IPS-18a (cell line): ENCODE measurements at regions not wholly inside any gene's neighbourhood (a gene's known extent, or its start where the extent isn't known, plus 50 kb on each side); places are given as distances from the start of the nearest gene placed in this dataset.

Experiments used
- H3K27ac ChIP-seq: one replicate; pipeline ENCODE4 v1.5.1; 2013; ENCODE audit warnings: low read length
- H3K27me3 ChIP-seq: one replicate; pipeline ENCODE4 v1.6.1; 2013; ENCODE audit warnings: mild to moderate bottlenecking, low read length; ENCODE audit not compliant: control insufficient read depth, insufficient read depth
- H3K36me3 ChIP-seq: one replicate; pipeline ENCODE4 v1.6.1; 2013; ENCODE audit warnings: low read depth, low read length; ENCODE audit not compliant: control insufficient read depth
- H3K4me1 ChIP-seq: one replicate; pipeline ENCODE4 v1.6.1; 2013; ENCODE audit warnings: low read depth, low read length; ENCODE audit not compliant: control insufficient read depth
- H3K4me3 ChIP-seq: one replicate; pipeline ENCODE4 v1.5.1; 2013; ENCODE audit warnings: low read length
- H3K9ac ChIP-seq: one replicate; pipeline ENCODE4 v1.6.1; 2013; ENCODE audit warnings: mild to moderate bottlenecking, low read length, moderate library complexity
- H3K9me3 ChIP-seq: one replicate; pipeline ENCODE4 v1.6.1; 2013; ENCODE audit warnings: low read depth, low read length; ENCODE audit not compliant: control insufficient read depth

DNA sequence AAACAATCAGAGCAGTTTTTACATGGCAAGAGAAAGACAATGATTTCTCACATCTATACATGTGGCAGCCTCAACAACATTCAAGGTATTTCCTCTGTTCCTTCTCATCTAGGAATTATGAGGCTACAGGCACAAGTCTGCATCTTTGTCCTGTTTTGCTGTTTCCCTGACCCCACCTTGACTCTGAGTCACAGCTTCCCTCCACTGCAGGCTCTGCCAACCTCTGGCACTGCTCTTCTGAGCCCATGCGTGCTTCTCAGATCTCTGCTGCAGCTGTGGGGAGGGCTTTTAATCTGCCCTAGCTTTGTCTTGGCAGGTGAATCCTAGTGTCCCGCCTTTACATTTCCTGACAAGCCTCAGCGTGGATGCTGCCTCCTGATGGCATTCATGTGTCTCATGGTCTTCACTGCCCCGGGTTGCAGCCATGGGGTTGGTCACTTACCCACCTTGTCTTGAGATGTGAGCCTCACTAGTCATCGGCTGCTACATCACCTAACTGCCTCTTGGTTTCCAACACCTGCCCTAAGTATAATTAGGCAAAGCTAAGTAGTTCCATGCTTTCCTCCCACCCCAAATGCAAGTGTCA, 578.5 kb downstream of the TBC1D22A start:
- peaks cover 72% of the 10 kb centered on the region for H3K9me3 ChIP-seq

DNA sequence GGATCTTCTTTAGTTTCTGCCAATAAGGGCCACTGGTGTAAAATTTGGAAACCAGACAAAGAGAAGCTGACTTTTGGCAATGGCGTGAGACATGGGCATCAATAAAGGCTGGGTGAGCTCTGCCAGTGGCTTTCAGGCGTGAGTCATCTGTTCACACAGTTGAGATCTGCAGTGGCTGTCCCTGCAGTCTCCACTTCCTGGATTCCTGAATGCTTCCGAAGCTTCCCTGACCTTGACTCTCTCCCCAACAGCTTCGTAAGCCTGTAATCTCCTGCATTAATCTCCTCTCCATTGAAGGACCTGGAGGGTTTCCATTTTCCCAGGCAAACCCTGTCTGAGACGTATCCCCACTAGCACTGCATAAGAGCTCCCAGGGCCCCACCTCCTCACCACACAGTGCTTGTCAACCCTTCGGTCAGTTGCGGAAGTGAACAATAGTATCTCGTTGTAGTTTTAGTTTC, 574.7 kb downstream of the TBC1D22A start:
- Histone ChIP-seq H3K9ac (no peak overlapping the region), H3K4me3 (no peak overlapping the region), H3K27ac (no peak overlapping the region), H3K36me3 (no peaks in the 10 kb centered on the region), H3K9me3 (peaks cover 77% of the 10 kb centered on the region), H3K27me3 (no peaks in the 10 kb centered on the region), H3K4me1 (no peaks in the 10 kb centered on the region)

More for the DNA sequence above, 578.5 kb downstream of the TBC1D22A start:
- no peaks in the 10 kb centered on the region for H3K27me3 ChIP-seq
- H3K27ac ChIP-seq = no peak overlapping the region
- no peak overlapping the region for H3K9ac ChIP-seq
- H3K36me3 ChIP-seq = no peaks in the 10 kb centered on the region
- no peak overlapping the region for H3K4me3 ChIP-seq
- H3K4me1 ChIP-seq = no peaks in the 10 kb centered on the region

DNA sequence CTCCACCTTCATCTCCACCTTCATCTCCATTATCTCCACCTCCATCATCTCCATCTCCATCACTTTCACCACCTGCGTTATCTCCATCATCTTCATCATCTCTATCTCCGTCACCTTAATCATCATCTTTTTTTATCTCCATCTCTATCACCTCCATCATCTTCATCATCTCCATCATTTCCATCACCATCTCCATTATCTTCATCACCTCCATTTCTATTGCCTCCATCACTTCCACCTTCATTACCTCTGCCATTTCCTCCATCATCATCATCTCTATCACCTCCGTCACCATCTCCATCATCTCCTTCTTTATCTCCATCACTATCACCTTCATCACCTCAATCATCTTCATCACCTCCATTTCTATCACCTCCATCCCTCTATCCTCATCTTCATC, 573.5 kb downstream of the TBC1D22A start:
- H3K36me3 ChIP-seq = no peaks in the 10 kb centered on the region
- H3K9ac ChIP-seq = no peak overlapping the region
- no peak overlapping the region for H3K27ac ChIP-seq
- no peak overlapping the region for H3K4me3 ChIP-seq
- H3K4me1 ChIP-seq = no peaks in the 10 kb centered on the region
- H3K27me3 ChIP-seq = no peaks in the 10 kb centered on the region
- H3K9me3 ChIP-seq = peaks cover 71% of the 10 kb centered on the region

DNA sequence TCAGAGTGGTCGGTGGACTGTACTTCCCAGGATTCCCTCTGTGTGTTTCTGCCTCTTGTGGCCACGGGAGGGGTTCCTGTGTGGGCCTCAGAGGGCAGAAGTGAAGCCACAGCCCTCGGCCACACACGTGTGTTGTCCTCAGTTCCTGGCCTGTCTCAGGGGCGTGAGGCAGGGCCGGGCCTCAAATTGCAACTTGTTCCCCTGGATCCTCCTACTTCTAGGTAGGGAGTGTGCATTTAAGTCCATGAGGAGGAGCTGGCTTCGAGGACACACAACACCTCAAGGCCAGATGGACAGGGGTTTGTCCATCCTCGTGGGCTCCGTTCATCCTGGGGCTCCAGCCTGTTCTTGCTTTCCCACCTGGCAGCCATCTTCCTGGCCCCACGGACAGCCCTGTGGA, 573.0 kb downstream of the TBC1D22A start:
- H3K27ac ChIP-seq = no peak overlapping the region
- H3K9me3 ChIP-seq = peaks cover 69% of the 10 kb centered on the region
- no peak overlapping the region for H3K4me3 ChIP-seq
- H3K4me1 ChIP-seq = no peaks in the 10 kb centered on the region
- H3K36me3 ChIP-seq = no peaks in the 10 kb centered on the region
- H3K27me3 ChIP-seq = no peaks in the 10 kb centered on the region
- H3K9ac ChIP-seq = no peak overlapping the region

DNA sequence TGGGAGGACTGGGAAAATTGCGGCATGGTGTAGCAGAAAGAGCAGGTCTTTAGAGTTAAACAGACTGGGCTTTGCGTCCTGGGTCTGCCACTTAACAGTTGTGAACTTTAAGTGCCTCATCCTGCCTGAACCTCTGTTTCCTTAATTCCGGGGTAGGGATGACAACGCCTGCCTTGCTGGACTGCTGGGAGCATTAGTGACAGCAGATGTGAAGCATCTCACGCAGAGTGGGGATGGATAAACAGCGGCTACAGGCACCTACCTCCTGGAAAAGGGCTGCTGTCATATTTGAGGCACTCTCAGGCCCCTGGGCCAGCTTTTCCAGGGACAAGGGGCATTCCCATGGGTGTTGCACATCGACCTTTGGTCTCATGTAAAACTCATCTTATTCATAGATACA, 572.2 kb downstream of the TBC1D22A start:
- Histone ChIP-seq H3K27ac (no peak overlapping the region), H3K9me3 (peaks cover 70% of the 10 kb centered on the region), H3K36me3 (no peaks in the 10 kb centered on the region), H3K4me3 (no peak overlapping the region), H3K4me1 (no peaks in the 10 kb centered on the region), H3K27me3 (no peaks in the 10 kb centered on the region), H3K9ac (no peak overlapping the region)

DNA sequence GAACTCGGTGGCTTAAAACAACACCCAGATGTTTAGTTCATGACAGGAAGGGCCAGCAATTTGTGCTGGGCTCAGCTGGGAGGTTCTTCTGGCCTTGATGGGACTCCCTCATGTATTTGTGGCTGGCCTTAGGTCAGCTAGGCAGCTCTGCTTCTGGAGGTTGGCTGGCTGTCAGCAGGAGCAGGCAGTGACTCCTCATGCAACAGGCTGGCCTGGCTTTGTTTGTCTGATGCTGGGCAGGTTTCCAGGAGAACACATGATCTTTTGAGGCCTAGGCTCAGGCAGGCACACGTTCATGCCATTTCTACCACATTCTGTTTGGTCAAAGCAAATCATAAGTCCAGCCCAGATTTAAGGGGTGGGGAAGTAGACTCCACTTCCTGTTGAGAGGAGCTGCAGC, 571.2 kb downstream of the TBC1D22A start:
- no peaks in the 10 kb centered on the region for H3K27me3 ChIP-seq
- H3K27ac ChIP-seq = no peak overlapping the region

DNA sequence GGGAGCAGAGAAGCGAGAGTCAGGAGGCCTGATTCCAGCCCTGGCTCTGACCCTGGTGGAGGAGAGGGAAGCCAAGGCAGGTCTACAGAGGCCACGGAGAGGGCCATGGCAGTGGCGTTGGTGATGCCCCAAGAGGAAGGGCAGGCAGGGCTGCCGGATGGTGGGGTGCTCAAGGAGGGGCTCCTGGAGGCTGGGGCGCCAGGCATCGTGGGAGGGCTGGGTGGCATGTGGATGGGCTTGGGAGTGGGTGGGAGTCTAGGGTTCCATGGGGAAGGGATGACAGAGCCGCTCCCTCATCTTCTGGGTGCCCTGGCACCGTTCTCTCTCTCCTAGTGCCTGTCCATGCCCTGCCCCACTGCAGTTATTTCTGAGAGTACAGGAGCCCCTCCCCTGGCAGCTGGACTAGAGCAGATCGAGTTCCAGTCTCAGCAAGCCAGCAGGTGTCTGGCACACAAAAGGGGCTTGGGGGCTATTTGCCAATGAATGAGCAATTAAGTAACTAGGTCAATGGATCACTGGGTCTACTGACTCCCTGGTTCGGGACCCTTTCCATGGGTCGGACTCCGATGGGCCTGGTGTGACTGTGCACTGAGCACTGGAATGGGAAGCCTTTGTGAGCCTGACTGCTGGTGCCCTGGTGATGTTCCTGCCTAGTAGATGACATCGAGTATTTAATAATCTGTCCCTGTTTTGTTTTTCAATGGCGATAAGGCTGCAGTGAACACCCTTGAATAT, 570.0 kb downstream of the TBC1D22A start:
- H3K36me3 ChIP-seq = no peaks in the 10 kb centered on the region
- H3K27ac ChIP-seq = no peak overlapping the region
- peaks cover 73% of the 10 kb centered on the region for H3K9me3 ChIP-seq
- H3K4me3 ChIP-seq = no peak overlapping the region
- H3K4me1 ChIP-seq = no peaks in the 10 kb centered on the region
- H3K27me3 ChIP-seq = no peaks in the 10 kb centered on the region
- no peak overlapping the region for H3K9ac ChIP-seq

More for the DNA sequence above, 571.2 kb downstream of the TBC1D22A start:
- H3K4me1 ChIP-seq = no peaks in the 10 kb centered on the region
- no peaks in the 10 kb centered on the region for H3K36me3 ChIP-seq
- no peak overlapping the region for H3K4me3 ChIP-seq
- H3K9ac ChIP-seq = no peak overlapping the region
- H3K9me3 ChIP-seq = peaks cover 75% of the 10 kb centered on the region

DNA sequence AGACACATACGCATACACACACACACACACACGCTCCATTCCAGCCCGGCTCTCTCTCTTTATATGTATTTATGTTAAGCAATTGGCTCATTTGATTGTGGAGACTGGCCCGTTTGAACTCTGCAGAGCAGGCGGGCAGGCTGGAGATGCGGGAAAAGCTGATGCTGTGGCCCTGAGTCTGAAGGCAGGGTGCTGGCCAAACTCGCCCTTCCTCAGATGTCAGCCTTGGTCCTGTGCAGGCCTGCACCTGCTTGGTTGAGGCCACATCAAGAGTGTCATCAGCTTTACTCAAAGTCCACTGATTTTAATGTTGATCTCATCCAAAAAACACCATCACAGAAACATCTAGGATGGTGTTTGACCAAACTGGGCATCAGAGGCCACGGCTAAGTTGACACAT, 569.3 kb downstream of the TBC1D22A start:
- no peak overlapping the region for H3K9ac ChIP-seq
- peaks cover 69% of the 10 kb centered on the region for H3K9me3 ChIP-seq
- no peaks in the 10 kb centered on the region for H3K36me3 ChIP-seq
- H3K27me3 ChIP-seq = no peaks in the 10 kb centered on the region
- H3K4me3 ChIP-seq = no peak overlapping the region
- no peaks in the 10 kb centered on the region for H3K4me1 ChIP-seq
- no peak overlapping the region for H3K27ac ChIP-seq

DNA sequence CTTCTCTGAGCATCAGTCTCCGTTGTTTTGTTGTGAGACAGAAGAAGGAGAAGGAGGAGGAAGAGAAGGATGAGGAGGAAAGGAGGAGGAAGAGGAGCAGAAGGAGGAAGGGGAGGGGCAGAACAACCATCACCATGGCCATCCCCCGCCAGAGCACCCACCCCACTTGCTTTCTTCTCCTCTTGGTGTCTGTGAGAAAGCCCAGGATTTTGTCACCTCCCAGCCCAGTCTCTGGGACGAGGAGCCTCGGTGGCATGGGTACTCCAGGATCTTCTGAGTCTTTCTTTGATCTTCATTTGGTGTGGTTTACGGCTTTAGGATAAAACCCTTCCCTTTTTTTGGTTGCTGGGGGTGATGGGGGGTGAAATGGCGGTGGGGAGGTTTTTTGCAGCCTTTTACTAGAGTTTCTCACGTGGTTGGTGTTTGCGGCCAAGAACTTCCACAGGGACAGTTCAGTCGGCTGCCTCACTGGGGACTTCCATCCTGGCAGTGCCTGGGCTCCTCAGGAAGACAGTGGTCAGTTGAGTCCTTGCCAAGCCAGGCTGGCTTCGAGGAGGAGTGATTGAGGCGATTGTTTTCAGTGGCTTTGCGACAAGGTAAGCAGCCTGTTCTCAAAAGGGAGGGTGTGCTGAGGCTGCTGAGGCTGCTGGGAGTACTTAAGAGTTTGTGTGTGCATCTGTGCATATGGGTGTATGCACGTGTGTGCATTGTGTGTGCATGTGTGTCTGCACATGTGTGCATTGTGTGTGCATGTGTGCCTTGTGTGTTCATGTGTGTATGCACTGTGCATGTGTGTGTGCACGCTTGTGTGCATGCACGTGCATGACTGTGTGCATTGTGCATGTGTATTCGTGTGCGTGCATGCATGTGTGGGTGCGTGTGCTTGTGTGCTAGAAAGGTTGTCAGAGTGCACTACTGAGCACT, 567.5 kb downstream of the TBC1D22A start:
- Histone ChIP-seq H3K9me3 (peaks cover 60% of the 10 kb centered on the region), H3K4me3 (no peak overlapping the region), H3K27me3 (no peaks in the 10 kb centered on the region), H3K27ac (no peak overlapping the region), H3K9ac (no peak overlapping the region), H3K4me1 (no peaks in the 10 kb centered on the region), H3K36me3 (no peaks in the 10 kb centered on the region)

DNA sequence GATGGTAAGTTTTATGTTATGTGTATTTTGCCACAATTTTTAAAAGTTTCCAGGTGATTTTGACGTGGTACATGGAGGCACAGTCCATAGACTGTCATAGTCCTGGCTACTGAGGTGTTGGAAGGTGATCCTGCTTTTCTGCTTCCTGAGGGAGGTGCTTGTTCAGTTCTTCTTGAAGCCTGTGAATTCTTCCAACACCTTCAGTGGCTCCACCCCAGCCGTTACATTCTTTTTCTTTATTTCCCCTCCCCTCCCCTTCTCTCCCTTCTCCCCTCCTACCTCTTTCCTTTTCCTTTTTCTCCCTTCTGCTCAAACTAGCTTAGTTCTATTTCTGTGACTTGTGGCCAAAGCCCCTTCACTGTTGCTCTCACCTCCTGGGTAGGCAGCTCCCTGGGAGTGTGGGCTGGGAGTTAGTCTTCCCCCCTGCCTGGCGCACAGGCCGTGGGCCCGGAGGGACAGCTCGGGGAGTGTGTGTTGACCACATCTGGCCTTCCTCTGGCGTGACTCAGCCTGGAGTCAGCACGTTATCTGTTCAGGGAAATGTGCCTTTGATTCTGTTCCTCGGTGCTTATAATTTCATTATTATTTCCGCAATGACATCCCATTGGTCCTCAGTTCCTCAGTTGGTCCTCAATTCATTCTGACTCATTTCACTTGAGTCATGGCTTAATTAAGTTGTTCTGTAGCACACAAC, 566.2 kb downstream of the TBC1D22A start:
- H3K4me1 ChIP-seq = no peaks in the 10 kb centered on the region
- H3K36me3 ChIP-seq = no peaks in the 10 kb centered on the region
- peaks cover 60% of the 10 kb centered on the region for H3K9me3 ChIP-seq
- no peak overlapping the region for H3K9ac ChIP-seq
- H3K27me3 ChIP-seq = no peaks in the 10 kb centered on the region
- H3K4me3 ChIP-seq = no peak overlapping the region
- no peak overlapping the region for H3K27ac ChIP-seq

DNA sequence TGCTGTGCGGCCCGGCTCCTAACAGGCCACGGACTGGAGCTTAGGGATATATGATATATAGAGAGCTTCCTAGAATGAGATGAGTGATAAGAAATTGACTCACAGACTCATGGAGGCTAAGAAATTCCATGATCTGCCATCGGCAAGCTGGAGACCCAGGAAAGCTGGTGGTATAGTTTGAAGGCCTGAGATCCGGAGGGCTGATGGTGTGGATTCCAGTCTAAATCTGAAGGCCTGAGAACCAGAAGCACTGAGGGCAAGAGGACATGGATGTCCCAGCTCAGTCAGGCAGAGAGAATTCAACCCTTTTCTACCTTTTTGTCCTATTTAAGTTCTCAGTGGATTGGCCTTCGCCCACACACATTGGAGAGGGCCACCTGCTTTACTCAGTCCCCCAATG, 564.8 kb downstream of the TBC1D22A start:
- Histone ChIP-seq H3K27me3 (no peaks in the 10 kb centered on the region), H3K4me3 (no peak overlapping the region), H3K4me1 (no peaks in the 10 kb centered on the region), H3K9me3 (peaks cover 63% of the 10 kb centered on the region), H3K9ac (no peak overlapping the region), H3K27ac (no peak overlapping the region), H3K36me3 (no peaks in the 10 kb centered on the region)
